OCI-LY1 (cell line): ENCODE measurements at regions not wholly inside any gene's neighbourhood (a gene's known extent, or its start where the extent isn't known, plus 50 kb on each side); places are given as distances from the start of the nearest gene placed in this dataset.

Experiments used
- CTCF ChIP-seq: fragments of 200-600 bp; sonication (generic), shearing (Covaris generic); IDR thresholded peaks from 2 replicates; pipeline ENCODE4 v1.5.1; 2017; ENCODE audit warnings: mild to moderate bottlenecking, antibody characterized with exemption, low read length, moderate library complexity, mixed read lengths
- EZH2 ChIP-seq: fragments of 200-600 bp; sonication (generic), shearing (Covaris generic); IDR thresholded peaks from 2 replicates; pipeline ENCODE4 v1.8.0; 2017; ENCODE audit warnings: borderline replicate concordance, mixed run types, mild to moderate bottlenecking, antibody characterized with exemption, low read length, moderate library complexity, mixed read lengths

DNA sequence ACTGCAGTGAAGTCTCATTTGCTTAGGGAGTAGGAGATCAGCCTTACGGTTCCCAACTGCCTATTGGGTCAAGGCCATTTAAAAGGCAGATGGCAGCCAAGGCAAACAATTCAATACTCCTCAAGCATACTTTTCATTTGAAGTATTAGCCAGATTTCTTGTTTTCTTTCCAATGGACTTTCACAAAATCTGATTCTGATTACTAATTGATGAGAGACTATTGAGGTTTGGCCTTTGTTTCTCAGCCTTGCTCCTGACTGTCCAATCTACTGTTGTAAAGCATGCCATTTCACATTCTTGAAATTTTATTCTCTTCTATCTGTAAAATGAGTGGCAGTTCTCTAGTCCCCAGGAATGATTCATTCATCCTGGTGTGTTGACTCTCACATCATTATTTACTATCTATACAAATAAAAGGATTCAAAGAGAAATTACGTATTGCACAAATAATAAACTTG, 166.2 kb upstream of the TGFBR2 start:
- no peak for TF ChIP-seq EZH2
- no peak for TF ChIP-seq CTCF
